ENCODE measurements at regions not wholly inside any gene's neighbourhood (a gene's known extent, or its start where the extent isn't known, plus 50 kb on each side); places are given as distances from the start of the nearest gene placed in this dataset.

DNA sequence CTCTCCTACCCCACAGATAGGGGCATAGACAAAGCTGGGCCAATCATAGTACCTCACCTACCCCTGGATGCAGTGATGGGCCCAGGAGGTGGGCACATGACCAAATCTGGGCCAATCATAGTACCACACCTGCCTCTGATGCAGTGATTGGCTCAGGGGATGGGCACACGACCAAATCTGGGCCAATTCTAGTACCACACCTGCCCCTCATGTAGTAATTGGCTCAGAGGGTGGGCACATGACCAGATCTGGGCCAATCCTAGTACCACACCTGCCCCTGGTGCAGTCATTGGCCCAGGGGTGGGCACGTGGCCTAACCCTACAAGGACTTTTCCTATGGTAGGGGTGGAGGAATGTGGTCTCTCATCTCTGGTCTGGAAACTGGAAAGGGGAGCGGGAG, 56.9 kb upstream of the MEF2A start:
- no peak overlapping the region for H3K9ac ChIP-seq (ENCODE audit: low read depth in 1 of 2, low read length in 2 of 2)
- H3K4me3 ChIP-seq (ENCODE audit: low read depth in 1 of 2, low read length in 2 of 2): no peak overlapping the region
- H3K4me1 ChIP-seq (ENCODE audit: control insufficient read depth in 1 of 2, insufficient read depth in 2 of 2, low read length in 2 of 2): peaks cover 17 to 25% of the 10 kb centered on the region in 2 donors
- peaks cover 0 to 3% of the 10 kb centered on the region in 2 donors for H3K27me3 ChIP-seq (ENCODE audit: control insufficient read depth in 1 of 2, insufficient read depth in 2 of 2, low read length in 2 of 2)
- no peak overlapping the region for H3K27ac ChIP-seq (ENCODE audit: low read depth, low read length)
- H3K36me3 ChIP-seq (ENCODE audit: control insufficient read depth in 1 of 2, insufficient read depth in 2 of 2, low read length in 2 of 2): no peaks in the 10 kb centered on the region
- H3K9me3 ChIP-seq (ENCODE audit: control insufficient read depth in 1 of 2, low read length in 2 of 2): no peaks in the 10 kb centered on the region

DNA sequence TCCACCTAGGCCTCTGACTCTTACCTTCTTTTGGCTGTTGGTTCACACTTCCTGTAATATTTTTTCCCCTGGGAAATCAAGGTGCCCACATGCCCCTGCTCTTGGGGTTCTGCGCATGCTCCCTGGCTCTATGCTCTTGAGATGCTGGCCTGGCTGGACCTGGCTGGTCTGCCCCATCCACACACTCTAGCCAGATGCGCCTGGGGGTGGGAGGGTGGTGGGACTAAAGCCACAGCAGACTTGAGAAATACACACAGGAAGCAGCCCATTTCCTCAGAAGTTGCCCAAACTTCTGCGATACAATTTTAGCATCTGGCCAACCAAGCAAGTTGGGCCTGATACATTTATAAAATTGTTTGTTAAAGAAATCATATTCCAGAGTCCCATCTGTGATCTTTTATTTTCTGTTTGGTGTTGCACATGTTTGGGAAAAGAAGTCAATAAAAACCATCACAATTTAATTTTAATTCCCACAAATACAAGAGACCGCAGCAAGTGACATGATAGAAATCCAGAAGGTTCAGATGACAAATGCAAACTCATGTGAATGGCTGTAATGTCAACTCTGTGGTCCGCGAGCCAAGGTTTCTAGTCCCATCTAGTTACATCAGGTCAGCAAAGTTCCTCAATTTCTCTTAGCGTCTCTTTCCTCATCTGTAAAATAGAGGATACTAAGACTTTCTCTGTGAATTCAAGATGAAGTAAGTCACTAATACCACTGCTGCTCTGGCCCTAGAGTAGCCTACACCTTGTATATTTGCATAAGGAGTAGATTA, 55.9 kb upstream of the MEF2A start:
- no peaks in the 10 kb centered on the region for H3K9me3 ChIP-seq (ENCODE audit: control insufficient read depth in 1 of 2, low read length in 2 of 2)
- H3K27me3 ChIP-seq (ENCODE audit: control insufficient read depth in 1 of 2, insufficient read depth in 2 of 2, low read length in 2 of 2): peaks cover 0 to 3% of the 10 kb centered on the region in 2 donors
- H3K36me3 ChIP-seq (ENCODE audit: control insufficient read depth in 1 of 2, insufficient read depth in 2 of 2, low read length in 2 of 2): no peaks in the 10 kb centered on the region
- H3K9ac ChIP-seq (ENCODE audit: low read depth in 1 of 2, low read length in 2 of 2): no peak overlapping the region
- no peak overlapping the region for H3K27ac ChIP-seq (ENCODE audit: low read depth, low read length)
- H3K4me1 ChIP-seq (ENCODE audit: control insufficient read depth in 1 of 2, insufficient read depth in 2 of 2, low read length in 2 of 2): peaks cover 17 to 25% of the 10 kb centered on the region in 2 donors
- H3K4me3 ChIP-seq (ENCODE audit: low read depth in 1 of 2, low read length in 2 of 2): no peak overlapping the region

DNA sequence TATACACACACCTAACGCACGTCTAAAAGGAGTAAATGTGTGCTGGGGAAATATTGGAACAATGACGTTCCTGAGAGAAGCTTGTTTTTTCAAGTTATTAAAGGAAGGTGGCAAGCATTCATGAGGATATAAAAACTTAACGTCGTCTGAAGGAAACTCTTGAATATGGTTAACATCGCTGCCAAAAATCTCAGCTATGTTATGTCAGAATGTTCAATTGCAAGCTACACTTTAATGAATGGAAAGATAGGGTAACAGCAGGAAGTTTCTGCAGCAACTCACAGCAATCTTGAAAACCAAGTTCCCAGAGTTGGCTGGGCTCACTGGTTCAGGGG, 54.3 kb upstream of the MEF2A start:
- Histone ChIP-seq H3K36me3 (ENCODE audit: control insufficient read depth in 1 of 2, insufficient read depth in 2 of 2, low read length in 2 of 2) (no peaks in the 10 kb centered on the region), H3K9me3 (ENCODE audit: control insufficient read depth in 1 of 2, low read length in 2 of 2) (no peaks in the 10 kb centered on the region), H3K9ac (ENCODE audit: low read depth in 1 of 2, low read length in 2 of 2) (no peak overlapping the region), H3K4me3 (ENCODE audit: low read depth in 1 of 2, low read length in 2 of 2) (no peak overlapping the region), H3K4me1 (ENCODE audit: control insufficient read depth in 1 of 2, insufficient read depth in 2 of 2, low read length in 2 of 2) (peaks cover 17 to 25% of the 10 kb centered on the region in 2 donors), H3K27me3 (ENCODE audit: control insufficient read depth in 1 of 2, insufficient read depth in 2 of 2, low read length in 2 of 2) (peaks cover 0 to 3% of the 10 kb centered on the region in 2 donors), H3K27ac (ENCODE audit: low read depth, low read length) (no peak overlapping the region)

DNA sequence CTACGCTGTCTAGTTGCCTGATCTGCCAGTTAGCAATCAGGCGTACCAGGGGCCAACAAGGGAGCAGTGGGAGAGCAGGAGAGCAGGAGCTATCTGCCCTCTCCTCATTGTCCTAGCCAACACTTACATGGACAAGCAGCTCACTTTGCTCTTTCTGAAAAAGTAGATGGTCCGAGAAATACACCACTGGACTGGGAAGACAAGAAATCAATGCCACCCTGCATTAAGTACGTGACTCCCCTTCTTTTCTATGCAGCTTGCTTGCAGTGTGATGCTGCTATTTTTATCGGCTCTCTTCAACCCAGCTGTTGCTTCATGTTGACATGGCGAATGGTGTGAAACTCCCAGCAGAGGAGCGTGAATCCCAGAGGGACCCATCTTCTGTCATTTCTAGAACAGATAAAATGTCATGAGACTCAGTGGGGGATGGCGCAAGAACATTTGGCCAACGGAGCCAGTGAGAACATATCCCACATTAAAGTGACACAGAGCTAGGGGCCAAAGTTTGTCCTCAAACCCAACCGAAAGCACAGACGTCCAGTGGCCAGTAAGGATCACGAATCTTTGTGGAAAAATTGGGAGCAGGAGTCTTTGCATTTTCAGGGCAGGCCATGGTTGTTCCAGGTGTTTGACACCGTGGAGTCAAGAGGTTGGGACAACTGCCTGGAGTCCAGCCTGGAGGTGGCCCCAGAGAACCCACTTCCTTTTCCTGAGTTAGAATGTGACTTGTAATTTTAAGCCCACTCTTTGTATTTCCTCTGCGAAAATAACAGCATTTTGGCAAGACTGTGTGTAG, 53.7 kb upstream of the MEF2A start:
- peaks cover 0 to 2% of the 10 kb centered on the region in 2 donors for H3K27me3 ChIP-seq (ENCODE audit: control insufficient read depth in 1 of 2, insufficient read depth in 2 of 2, low read length in 2 of 2)
- H3K36me3 ChIP-seq (ENCODE audit: control insufficient read depth in 1 of 2, insufficient read depth in 2 of 2, low read length in 2 of 2): no peaks in the 10 kb centered on the region
- peaks cover 17 to 25% of the 10 kb centered on the region in 2 donors for H3K4me1 ChIP-seq (ENCODE audit: control insufficient read depth in 1 of 2, insufficient read depth in 2 of 2, low read length in 2 of 2)
- H3K9me3 ChIP-seq (ENCODE audit: control insufficient read depth in 1 of 2, low read length in 2 of 2): no peaks in the 10 kb centered on the region
- H3K9ac ChIP-seq (ENCODE audit: low read depth in 1 of 2, low read length in 2 of 2): no peak overlapping the region
- H3K27ac ChIP-seq (ENCODE audit: low read depth, low read length): no peak overlapping the region
- no peak overlapping the region for H3K4me3 ChIP-seq (ENCODE audit: low read depth in 1 of 2, low read length in 2 of 2)

DNA sequence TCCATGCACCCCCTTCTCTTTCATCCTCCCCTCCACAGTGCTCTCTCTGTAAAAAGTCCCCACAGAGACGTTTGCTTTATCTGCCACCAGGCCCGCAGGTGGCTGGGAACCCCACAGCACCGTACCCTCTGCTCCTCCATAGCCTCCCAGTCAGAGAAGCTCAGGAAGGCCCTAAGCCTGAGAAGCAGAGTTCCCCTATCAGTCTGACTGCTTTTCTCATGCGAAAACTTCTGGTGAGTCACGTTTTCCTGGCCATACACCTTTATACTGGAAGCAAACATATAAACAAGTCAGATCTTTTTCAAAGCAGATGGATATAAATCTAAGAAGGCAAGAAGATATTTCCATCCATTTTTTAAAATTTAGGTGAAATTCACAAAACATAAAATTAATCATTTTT, 51.5 kb upstream of the MEF2A start:
- Histone ChIP-seq H3K9ac (ENCODE audit: low read depth in 1 of 2, low read length in 2 of 2) (no peak overlapping the region), H3K36me3 (ENCODE audit: control insufficient read depth in 1 of 2, insufficient read depth in 2 of 2, low read length in 2 of 2) (no peaks in the 10 kb centered on the region), H3K9me3 (ENCODE audit: control insufficient read depth in 1 of 2, low read length in 2 of 2) (no peaks in the 10 kb centered on the region), H3K4me3 (ENCODE audit: low read depth in 1 of 2, low read length in 2 of 2) (no peak overlapping the region), H3K4me1 (ENCODE audit: control insufficient read depth in 1 of 2, insufficient read depth in 2 of 2, low read length in 2 of 2) (peaks cover 4 to 11% of the 10 kb centered on the region in 2 donors), H3K27me3 (ENCODE audit: control insufficient read depth in 1 of 2, insufficient read depth in 2 of 2, low read length in 2 of 2) (no peaks in the 10 kb centered on the region), H3K27ac (ENCODE audit: low read depth, low read length) (no peak overlapping the region)

Data from duodenal mucosa (tissue), 2 donors.